B cell (primary cell): ENCODE measurements at regions not wholly inside any gene's neighbourhood (a gene's known extent, or its start where the extent isn't known, plus 50 kb on each side); places are given as distances from the start of the nearest gene placed in this dataset.

ENCODE experiments used
- ATAC-seq: fragments of 200-7000 bp; cut with Tn5 transposase; one replicate; pipeline ENCODE4 v1.10.0; 2021; ENCODE audit warnings: low read depth, mild to moderate bottlenecking, moderate number of reproducible peaks, moderate library complexity
- CTCF ChIA-PET: fragments of 350-600 bp; sonication (Branson Sonifier 250); formaldehyde crosslinking; loops from one replicate; lab custom pipeline; 2021; ENCODE audit warnings: antibody characterized with exemption, inconsistent platforms; lab: Charles Lee
- POLR2A ChIA-PET: fragments of 350-600 bp; sonication (Branson Sonifier 250); formaldehyde crosslinking; loops from one replicate; lab custom pipeline; 2021; ENCODE audit warnings: antibody characterized with exemption; lab: Charles Lee
- DNase-seq: peaks from one replicate; pipeline ENCODE4 v3.0.0; 2013
- H2AFZ ChIP-seq: 2 replicates; pipeline ENCODE4 v1.6.1; 2012; ENCODE audit warnings: mild to moderate bottlenecking, low read depth, low read length; ENCODE audit not compliant: insufficient read depth, poor library complexity, severe bottlenecking
- H3K27ac ChIP-seq, 2 donors: 1 replicate in 1 of 2; 2 replicates in 1 of 2; pipeline ENCODE4 v1.5.1; 2012 to 2013; ENCODE audit warnings: low read length in 2 of 2, mild to moderate bottlenecking in 2 of 2, moderate library complexity in 1 of 2
- H3K27me3 ChIP-seq, 4 experiments: fragments of 200-600 bp in 1 of 4; sonication (generic) in 1 of 4; replicated peaks in 1 of 4; 1 replicate in 2 of 4; 2 replicates in 2 of 4; pipeline versions ENCODE4 v1.6.1 to v1.7.0; 2013 to 2016; ENCODE audit warnings: low read length in 3 of 4, mild to moderate bottlenecking in 2 of 4, mixed read lengths in 1 of 4, moderate library complexity in 1 of 4; ENCODE audit not compliant: insufficient read depth in 4 of 4, control insufficient read depth in 3 of 4; ENCODE audit errors: control extremely low read depth in 1 of 4
- H3K36me3 ChIP-seq, 2 experiments: replicated peaks in 1 of 2; 1 replicate in 1 of 2; 2 replicates in 1 of 2; pipeline versions ENCODE4 v1.6.1 to v1.7.1; 2013; ENCODE audit warnings: low read length in 1 of 2; ENCODE audit not compliant: insufficient read depth in 2 of 2, control insufficient read depth in 1 of 2; ENCODE audit errors: control extremely low read depth in 1 of 2, extremely low read depth in 1 of 2
- H3K4me1 ChIP-seq, 2 donors: fragments of 200-600 bp in 1 of 2; sonication (generic) in 1 of 2; 1 replicate in 1 of 2; 2 replicates in 1 of 2; pipeline versions ENCODE4 v1.5.1 to v1.6.1; 2013 to 2017; ENCODE audit warnings: low read length in 2 of 2; ENCODE audit not compliant: control insufficient read depth in 2 of 2, insufficient read depth in 2 of 2
- H3K4me2 ChIP-seq: replicated peaks from 2 replicates; pipeline ENCODE3; 2012; ENCODE audit warnings: mild to moderate bottlenecking, low read depth, low read length; ENCODE audit not compliant: poor library complexity, severe bottlenecking
- H3K4me3 ChIP-seq, 5 experiments: fragments of 200-600 bp in 1 of 5; sonication (generic) in 1 of 5; 1 replicate in 3 of 5; 2 replicates in 2 of 5; pipeline versions ENCODE4 v1.5.1 to v1.7.0; 2011 to 2016; ENCODE audit warnings: low read length in 4 of 5, mild to moderate bottlenecking in 4 of 5, low read depth in 2 of 5, control low read depth in 1 of 5, moderate library complexity in 1 of 5; ENCODE audit not compliant: insufficient read depth in 1 of 5; ENCODE audit errors: control extremely low read depth in 1 of 5, extremely low read depth in 1 of 5
- H3K79me2 ChIP-seq: fragments of 200-600 bp; sonication (generic); one replicate; pipeline ENCODE4 v1.6.0; 2016; ENCODE audit warnings: low read length; ENCODE audit not compliant: control insufficient read depth, insufficient read depth
- H3K9ac ChIP-seq: fragments of 200-600 bp; sonication (generic); 2 replicates; pipeline ENCODE4 v1.6.1; 2017; ENCODE audit warnings: mild to moderate bottlenecking, low read length, moderate library complexity
- H3K9me3 ChIP-seq, 3 donors: one replicate each; pipeline versions ENCODE4 v1.6.1 to v1.7.1; 2013; ENCODE audit warnings: low read length in 2 of 3; ENCODE audit not compliant: control insufficient read depth in 2 of 3, insufficient read depth in 1 of 3; ENCODE audit errors: control extremely low read depth in 1 of 3
- H4K20me1 ChIP-seq: 2 replicates; pipeline ENCODE4 v1.6.0; 2012; ENCODE audit warnings: mild to moderate bottlenecking, low read length; ENCODE audit not compliant: insufficient read depth, control insufficient read depth, poor library complexity, severe bottlenecking
- H3K27ac Mint-ChIP-seq: one replicate; pipeline ENCODE4 v1.8.0; 2021; ENCODE audit warnings: mixed read lengths
- H3K27me3 Mint-ChIP-seq: one replicate; pipeline ENCODE4 v1.8.0; 2021; ENCODE audit warnings: mixed read lengths
- H3K4me1 Mint-ChIP-seq: one replicate; pipeline ENCODE4 v1.8.0; 2021; ENCODE audit warnings: mixed read lengths
- H3K4me3 Mint-ChIP-seq: one replicate; pipeline ENCODE4 v1.8.0; 2021; ENCODE audit warnings: mixed read lengths
- H3K9me3 Mint-ChIP-seq: one replicate; pipeline ENCODE4 v1.8.0; 2022; ENCODE audit warnings: mixed read lengths; ENCODE audit not compliant: insufficient read depth
- EZH2 ChIP-seq: IDR thresholded peaks from 2 replicates; pipeline ENCODE4 v1.6.1; 2012; ENCODE audit warnings: borderline replicate concordance, low read depth, mild to moderate bottlenecking, moderate library complexity, low read length; ENCODE audit not compliant: insufficient read depth, poor library complexity, severe bottlenecking
- WGBS: methylation state at CpG from one replicate; pipeline ENCODE4 v1.1.5; 2013; ENCODE audit warnings: missing lambda C conversion rate; ENCODE audit not compliant: insufficient coverage; 5-methylcytosine and 5-hydroxymethylcytosine counted together
- intact Hi-C: fragments of 100-400 bp; cut with micrococcal nuclease; formaldehyde crosslinking; loops from one replicate; pipeline ENCODE4 v1.10.0; 2022
- TF ChIP-seq, protein P1 (sequence below): fragments of 200-600 bp; IDR thresholded peaks from one replicate; pipeline ENCODE4 v1.8.0; 2022; ENCODE audit warnings: antibody characterized with exemption, mild to moderate bottlenecking

GRCh38 chr4:20122198-20122988 is 129.3 kb upstream of the SLIT2 start:
- Histone ChIP-seq H3K9me3 (no peaks in the 10 kb centered on the region), H3K9ac (no peak overlapping the region), H3K27ac (no peak overlapping the region), H2AFZ (no peak overlapping the region), H3K36me3 (no peaks in the 10 kb centered on the region), H3K27me3 (no peaks in the 10 kb centered on the region), H3K4me3 (no peak overlapping the region), H3K4me1 (no peaks in the 10 kb centered on the region), H4K20me1 (no peaks in the 10 kb centered on the region), H3K4me2 (no peak overlapping the region), H3K79me2 (no peaks in the 10 kb centered on the region)
- Mint-ChIP-seq H3K27me3 (no peaks in the 10 kb centered on the region), H3K9me3 (no peaks in the 10 kb centered on the region), H3K27ac (no peak overlapping the region), H3K4me3 (no peak overlapping the region), H3K4me1 (no peaks in the 10 kb centered on the region)
- ChIA-PET POLR2A (no interaction called here), CTCF (no interaction called here)
- ATAC-seq (no peak), DNase-seq (no peak)
- WGBS = no CpG with 5 or more reads among the region's 4 CpGs
- intact Hi-C loops = no loop called here
- TF ChIP-seq, protein P1, sequence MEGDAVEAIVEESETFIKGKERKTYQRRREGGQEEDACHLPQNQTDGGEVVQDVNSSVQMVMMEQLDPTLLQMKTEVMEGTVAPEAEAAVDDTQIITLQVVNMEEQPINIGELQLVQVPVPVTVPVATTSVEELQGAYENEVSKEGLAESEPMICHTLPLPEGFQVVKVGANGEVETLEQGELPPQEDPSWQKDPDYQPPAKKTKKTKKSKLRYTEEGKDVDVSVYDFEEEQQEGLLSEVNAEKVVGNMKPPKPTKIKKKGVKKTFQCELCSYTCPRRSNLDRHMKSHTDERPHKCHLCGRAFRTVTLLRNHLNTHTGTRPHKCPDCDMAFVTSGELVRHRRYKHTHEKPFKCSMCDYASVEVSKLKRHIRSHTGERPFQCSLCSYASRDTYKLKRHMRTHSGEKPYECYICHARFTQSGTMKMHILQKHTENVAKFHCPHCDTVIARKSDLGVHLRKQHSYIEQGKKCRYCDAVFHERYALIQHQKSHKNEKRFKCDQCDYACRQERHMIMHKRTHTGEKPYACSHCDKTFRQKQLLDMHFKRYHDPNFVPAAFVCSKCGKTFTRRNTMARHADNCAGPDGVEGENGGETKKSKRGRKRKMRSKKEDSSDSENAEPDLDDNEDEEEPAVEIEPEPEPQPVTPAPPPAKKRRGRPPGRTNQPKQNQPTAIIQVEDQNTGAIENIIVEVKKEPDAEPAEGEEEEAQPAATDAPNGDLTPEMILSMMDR = no peak
- no peak for TF ChIP-seq EZH2

DNA sequence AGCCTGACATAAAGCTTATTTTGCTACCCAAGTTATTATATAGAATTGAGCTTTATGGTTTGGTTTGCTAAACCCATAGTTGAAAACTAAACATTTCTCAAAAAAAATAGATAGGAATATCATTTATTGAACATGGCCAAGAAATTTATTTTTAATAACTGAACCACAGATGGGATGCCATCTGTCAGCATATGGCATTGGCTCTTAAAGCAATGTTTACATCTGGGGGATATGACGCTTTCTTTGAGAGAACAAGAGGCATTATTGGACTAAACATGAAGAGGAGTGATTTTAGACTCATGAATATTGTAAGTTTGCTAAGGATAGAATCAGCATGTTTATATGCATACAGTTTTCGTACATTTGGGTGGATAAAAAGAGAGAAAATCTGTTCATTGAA is 132.6 kb upstream of the SLIT2 start:
- no peak for ATAC-seq
- 92% methylated on average over 1 of the region's 2 CpGs for WGBS
- H3K4me1 Mint-ChIP-seq = no peaks in the 10 kb centered on the region

More for the DNA sequence above, 132.6 kb upstream of the SLIT2 start:
- no peak overlapping the region for H3K4me3 ChIP-seq
- ChIA-PET CTCF (no interaction called here), POLR2A (no interaction called here)
- Mint-ChIP-seq H3K4me3 (no peak overlapping the region), H3K27me3 (no peaks in the 10 kb centered on the region), H3K9me3 (peaks cover 2% of the 10 kb centered on the region), H3K27ac (no peak overlapping the region)
- H3K27me3 ChIP-seq = no peaks in the 10 kb centered on the region
- no peak overlapping the region for H3K27ac ChIP-seq
- DNase-seq = no peak
- H3K36me3 ChIP-seq = no peaks in the 10 kb centered on the region
- H2AFZ ChIP-seq = no peak overlapping the region
- no peaks in the 10 kb centered on the region for H3K4me1 ChIP-seq
- H3K9ac ChIP-seq = no peak overlapping the region
- H3K9me3 ChIP-seq = no peaks in the 10 kb centered on the region
- intact Hi-C loops = no loop called here
- no peaks in the 10 kb centered on the region for H4K20me1 ChIP-seq
- TF ChIP-seq, protein P1 = no peak
- no peak for TF ChIP-seq EZH2
- no peaks in the 10 kb centered on the region for H3K79me2 ChIP-seq
- H3K4me2 ChIP-seq = no peak overlapping the region
